Vagina (tissue), 2 donors: ENCODE measurements at regions not wholly inside any gene's neighbourhood (a gene's known extent, or its start where the extent isn't known, plus 50 kb on each side); places are given as distances from the start of the nearest gene placed in this dataset.

Source experiments
- CTCF ChIP-seq, 3 experiments: fragments of 450-650 bp in 2 of 3; fragments of 200-600 bp in 1 of 3; sonication (generic) in 1 of 3; IDR thresholded peaks; one replicate each; pipeline ENCODE4 v1.5.1; 2017 to 2019; ENCODE audit warnings: antibody characterized with exemption in 3 of 3, mild to moderate bottlenecking in 2 of 3, moderate library complexity in 2 of 3
- POLR2A ChIP-seq, 2 donors: fragments of 450-650 bp; IDR thresholded peaks; one replicate each; pipeline ENCODE4 v1.6.1; 2017; ENCODE audit warnings: antibody characterized with exemption in 2 of 2, mild to moderate bottlenecking in 2 of 2, moderate library complexity in 2 of 2
- POLR2AphosphoS5 ChIP-seq, 2 donors: sonication (generic); formaldehyde crosslinking; IDR thresholded peaks; one replicate each; pipeline ENCODE4 v1.9.0; 2017; ENCODE audit warnings: antibody characterized with exemption in 2 of 2, mild to moderate bottlenecking in 2 of 2, low read depth in 1 of 2; ENCODE audit not compliant: insufficient read depth in 1 of 2

GRCh38 chr1:143699731-143700130, 272.1 kb downstream of the FAM72C start:
- TF ChIP-seq CTCF (IDR thresholded peaks at IDR 0.05), result no peak
- no peak for TF ChIP-seq POLR2A (IDR thresholded peaks at IDR 0.05)
- TF ChIP-seq POLR2AphosphoS5 (IDR thresholded peaks at IDR 0.05; ENCODE audit: insufficient read depth in 1 of 2, low read depth in 1 of 2), result no peak
